SJSA1 (cell line): ENCODE measurements at regions not wholly inside any gene's neighbourhood (a gene's known extent, or its start where the extent isn't known, plus 50 kb on each side); places are given as distances from the start of the nearest gene placed in this dataset.
"Not testable (repeated sequence)": the region's sequence is repeated elsewhere in the genome, so short reads cannot be mapped to it uniquely, and the experiment has no call there.

Experiments used
- DNase-seq, 2 experiments: peaks; one replicate each; pipeline ENCODE4 v3.0.0-alpha.2; 2015 to 2020; ENCODE audit warnings: low spot score in 2 of 2, low read depth in 1 of 2
- H3K27ac ChIP-seq: fragments of 250-450 bp; sonication (Bioruptor Pico); 2 replicates; pipeline ENCODE4 v1.5.1; 2020; ENCODE audit warnings: mild to moderate bottlenecking, moderate library complexity
- H3K27me3 ChIP-seq: fragments of 250-450 bp; sonication (Bioruptor Pico); replicated peaks from 2 replicates; pipeline ENCODE4 v1.5.1; 2020; ENCODE audit warnings: mild to moderate bottlenecking, moderate library complexity
- H3K36me3 ChIP-seq: fragments of 250-450 bp; sonication (Bioruptor Pico); 2 replicates; pipeline ENCODE4 v1.5.1; 2020; ENCODE audit warnings: mild to moderate bottlenecking
- H3K4me1 ChIP-seq: fragments of 250-450 bp; sonication (Bioruptor Pico); replicated peaks from 2 replicates; pipeline ENCODE4 v1.6.1; 2021; ENCODE audit warnings: mild to moderate bottlenecking
- H3K4me3 ChIP-seq: fragments of 250-450 bp; sonication (Bioruptor Pico); 2 replicates; pipeline ENCODE4 v1.5.1; 2020; ENCODE audit warnings: mild to moderate bottlenecking
- H3K9me3 ChIP-seq: fragments of 250-450 bp; sonication (Bioruptor Pico); replicated peaks from 2 replicates; pipeline ENCODE4 v1.5.1; 2020; ENCODE audit warnings: mild to moderate bottlenecking

DNA sequence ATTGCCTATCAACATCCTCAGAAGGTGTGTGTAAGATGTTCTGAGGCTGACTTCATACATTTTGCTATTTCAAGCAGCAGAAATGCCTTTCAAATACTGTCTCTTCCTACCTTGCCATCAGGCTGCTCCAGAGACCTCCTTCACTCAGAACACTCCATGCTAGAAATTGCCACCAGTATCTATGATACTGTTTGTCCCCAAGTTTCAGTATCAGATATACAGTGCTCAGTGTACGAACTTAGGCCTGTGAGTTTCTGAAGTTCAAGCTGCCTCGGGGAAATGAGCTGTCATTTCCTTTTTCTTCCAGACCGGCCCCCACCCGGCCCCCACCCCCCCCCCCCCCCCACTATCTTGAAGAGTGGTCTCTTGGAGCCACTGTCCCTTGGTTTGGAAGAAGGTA, 373.4 kb upstream of the CHRM2 start:
- no peak for DNase-seq
- Histone ChIP-seq H3K27ac (no peak overlapping the region), H3K4me1 (no peaks in the 10 kb centered on the region), H3K27me3 (no peaks in the 10 kb centered on the region), H3K36me3 (no peaks in the 10 kb centered on the region), H3K4me3 (no peak overlapping the region), H3K9me3 (no peaks in the 10 kb centered on the region)

DNA sequence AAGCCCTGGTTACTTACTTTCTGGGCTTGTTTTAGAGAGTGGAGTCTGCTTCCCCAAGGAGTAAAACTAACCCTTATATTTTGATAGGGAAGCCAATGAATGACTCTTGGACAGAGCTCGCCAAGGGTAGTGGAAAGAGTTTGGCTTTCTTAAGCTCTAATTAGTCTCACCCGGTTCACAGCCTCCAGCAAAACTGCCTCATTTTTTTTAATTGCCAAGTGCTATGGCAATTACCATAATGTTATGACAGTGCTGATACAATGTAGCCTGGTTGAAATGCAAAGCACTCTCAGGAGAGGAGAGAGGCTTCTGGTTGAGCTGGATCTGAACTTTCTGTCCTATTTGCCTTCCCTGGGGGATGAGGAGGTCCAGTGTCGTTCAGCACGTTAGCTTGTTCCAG, 376.1 kb upstream of the CHRM2 start:
- Histone ChIP-seq H3K4me3 (no peak overlapping the region), H3K36me3 (no peaks in the 10 kb centered on the region), H3K9me3 (no peaks in the 10 kb centered on the region), H3K27me3 (no peaks in the 10 kb centered on the region), H3K27ac (no peak overlapping the region), H3K4me1 (no peaks in the 10 kb centered on the region)
- no peak for DNase-seq

DNA sequence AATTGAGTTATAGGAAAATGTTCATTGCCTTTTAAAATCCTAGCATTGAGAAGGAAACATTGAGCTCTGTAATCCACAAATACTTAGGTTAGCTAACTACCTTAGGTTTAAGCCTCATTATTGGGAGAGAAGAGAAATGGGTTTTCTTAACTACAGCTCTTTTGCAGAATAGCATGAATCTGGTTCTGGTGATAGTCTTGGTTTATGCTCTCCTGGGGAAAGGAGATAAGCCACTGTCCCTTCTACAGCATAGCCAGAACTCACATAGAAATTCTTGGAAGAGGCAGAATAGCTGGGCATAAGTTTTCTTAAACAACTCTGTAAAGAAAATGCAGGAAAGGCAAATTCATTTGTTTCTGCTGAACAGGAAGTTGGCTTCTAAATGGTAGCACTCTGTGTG, 378.6 kb upstream of the CHRM2 start:
- Histone ChIP-seq H3K27me3 (no peaks in the 10 kb centered on the region), H3K27ac (no peak overlapping the region), H3K36me3 (no peaks in the 10 kb centered on the region), H3K4me3 (no peak overlapping the region), H3K4me1 (no peaks in the 10 kb centered on the region), H3K9me3 (no peaks in the 10 kb centered on the region)
- DNase-seq = no peak

DNA sequence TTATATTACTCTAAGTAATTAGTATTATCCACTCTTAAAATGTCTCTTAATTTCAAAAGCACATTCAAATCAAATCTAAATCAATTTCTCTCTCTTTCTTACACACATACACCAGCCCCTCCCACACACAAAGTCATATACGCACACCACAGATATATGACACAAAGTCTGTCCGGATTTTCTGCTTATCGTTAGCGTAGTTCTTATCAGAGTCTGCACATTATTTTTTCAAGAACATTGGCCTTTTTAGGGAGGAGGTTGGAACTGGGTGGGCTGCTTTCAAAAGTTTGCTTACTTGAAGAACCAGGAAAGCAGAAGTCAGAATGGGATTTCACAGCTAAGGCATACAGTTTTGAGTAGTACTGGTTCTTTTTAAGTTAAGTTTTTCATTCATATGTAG, 387.6 kb upstream of the CHRM2 start:
- Histone ChIP-seq H3K27me3 (no peaks in the 10 kb centered on the region; the same call in 1 of the 2 replicates), H3K9me3 (no peaks in the 10 kb centered on the region), H3K27ac (no peak overlapping the region), H3K36me3 (no peaks in the 10 kb centered on the region), H3K4me3 (no peak overlapping the region), H3K4me1 (no peaks in the 10 kb centered on the region)
- DNase-seq = no peak

DNA sequence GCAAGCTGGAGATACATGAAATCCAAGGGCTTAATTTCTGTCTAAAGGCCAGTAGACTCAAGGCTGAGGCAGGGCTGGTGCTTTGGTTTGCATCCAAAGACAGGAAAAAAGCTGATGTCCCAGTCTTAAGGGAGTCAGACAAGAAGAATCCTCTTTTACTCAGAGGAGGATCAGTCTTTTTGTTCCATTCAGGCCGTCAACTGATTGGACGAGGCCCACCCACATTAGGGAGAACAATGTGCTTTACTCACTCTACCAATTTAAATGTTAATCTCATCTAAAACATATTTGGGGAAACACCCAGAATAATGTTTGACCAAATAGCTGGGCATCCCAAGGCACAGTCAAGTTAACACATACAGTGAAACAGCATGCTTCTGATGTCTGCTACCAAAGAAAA, 388.5 kb upstream of the CHRM2 start:
- Histone ChIP-seq H3K4me1 (no peaks in the 10 kb centered on the region), H3K36me3 (no peaks in the 10 kb centered on the region), H3K4me3 (no peak overlapping the region), H3K27ac (no peak overlapping the region), H3K9me3 (no peaks in the 10 kb centered on the region), H3K27me3 (no peaks in the 10 kb centered on the region; the same call in 1 of the 2 replicates)
- no peak for DNase-seq

DNA sequence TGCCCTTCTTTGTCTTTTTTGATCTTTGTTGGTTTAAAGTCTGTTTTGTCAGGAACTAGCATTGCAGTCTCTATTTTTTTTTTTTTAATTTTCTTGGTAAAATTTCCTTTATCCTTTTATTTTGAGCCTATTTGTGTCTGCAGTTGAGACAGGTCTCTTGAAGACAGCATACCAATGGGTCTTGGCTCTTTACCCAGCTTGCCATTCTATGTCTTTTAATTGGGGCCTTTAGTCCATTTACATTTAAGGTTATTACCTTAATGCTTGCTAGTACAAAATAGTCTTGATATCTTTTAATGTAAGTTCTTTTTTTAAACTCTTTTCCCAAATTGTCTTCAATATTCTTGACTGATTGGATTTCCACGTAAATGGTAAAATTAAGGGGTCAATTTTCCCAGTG, 398.3 kb upstream of the CHRM2 start:
- no peak for DNase-seq
- Histone ChIP-seq H3K4me3 (no peak overlapping the region), H3K9me3 (0 out of 2 replicates have a peak, but pooled peaks cover 3% of the 10 kb centered on the region), H3K27me3 (no peaks in the 10 kb centered on the region), H3K4me1 (no peaks in the 10 kb centered on the region), H3K36me3 (no peaks in the 10 kb centered on the region), H3K27ac (no peak overlapping the region)

DNA sequence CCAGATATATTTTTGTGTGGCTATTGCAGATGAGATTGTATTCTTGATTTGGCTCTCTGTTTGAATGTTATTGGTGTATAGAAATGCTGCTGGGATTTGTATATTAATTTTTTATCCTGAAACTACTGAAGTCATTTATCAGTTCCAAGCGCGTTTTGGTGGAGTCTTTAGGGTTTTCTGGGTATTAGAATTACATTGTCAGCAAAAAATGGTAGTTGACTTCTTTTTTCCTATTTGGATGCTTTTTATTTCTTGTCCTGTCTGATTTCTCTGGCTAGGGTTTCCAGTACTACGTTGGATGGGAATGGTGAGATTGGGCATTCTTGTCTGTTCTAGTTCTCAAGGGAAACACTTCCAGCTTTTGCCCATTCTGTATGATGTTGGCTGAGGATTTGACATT, 415.5 kb upstream of the CHRM2 start:
- DNase-seq = no peak
- H3K27me3 ChIP-seq = no peaks in the 10 kb centered on the region
- H3K4me3 ChIP-seq = no peak overlapping the region
- no peak overlapping the region for H3K27ac ChIP-seq
- no peaks in the 10 kb centered on the region for H3K9me3 ChIP-seq
- H3K36me3 ChIP-seq = no peaks in the 10 kb centered on the region
- H3K4me1 ChIP-seq = no peaks in the 10 kb centered on the region

DNA sequence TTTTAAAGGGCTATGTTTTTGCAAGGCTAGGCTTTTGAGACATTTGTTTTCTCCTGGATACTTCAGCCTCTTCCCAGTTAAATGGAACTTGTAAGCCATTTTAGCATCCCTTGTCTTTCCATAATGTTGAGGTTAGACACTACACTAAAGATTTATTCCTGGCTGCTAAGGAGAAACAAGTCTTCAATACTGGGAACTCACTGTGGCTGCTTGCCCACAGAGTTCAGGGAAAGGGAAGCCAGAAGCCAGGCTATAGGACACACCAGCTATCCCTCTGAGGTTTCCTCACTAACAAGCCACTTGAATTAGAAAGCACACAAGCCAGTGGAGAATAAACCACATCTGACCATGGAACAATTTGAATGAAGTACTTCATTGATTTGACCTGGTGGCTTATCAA, 421.7 kb upstream of the CHRM2 start:
- Histone ChIP-seq H3K4me1 (no peaks in the 10 kb centered on the region), H3K27ac (no peak overlapping the region), H3K36me3 (no peaks in the 10 kb centered on the region), H3K4me3 (no peak overlapping the region), H3K27me3 (0 out of 2 replicates have a peak, but pooled peaks cover 6% of the 10 kb centered on the region), H3K9me3 (no peaks in the 10 kb centered on the region)
- no peak for DNase-seq

DNA sequence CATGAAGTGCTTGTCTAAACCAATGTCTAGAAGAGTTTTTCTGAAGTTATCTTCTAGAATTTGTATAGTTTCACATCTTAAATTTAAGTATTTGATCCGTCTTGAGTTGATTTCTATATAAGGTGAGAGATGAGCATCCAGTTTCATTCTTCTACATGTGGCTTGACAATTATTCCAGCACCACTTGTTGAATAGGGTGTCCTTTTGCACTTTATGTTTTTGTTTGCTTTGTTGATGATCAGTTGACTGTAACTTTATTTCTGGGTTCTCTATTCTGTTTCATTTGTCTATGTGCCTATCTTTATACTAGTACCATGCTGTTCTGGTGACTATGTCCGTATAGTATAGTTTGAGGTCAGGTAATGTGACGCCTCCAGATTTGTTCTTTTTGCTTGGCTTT, 426.6 kb upstream of the CHRM2 start:
- no peaks in the 10 kb centered on the region for H3K4me1 ChIP-seq
- no peak for DNase-seq
- H3K27ac ChIP-seq = no peak overlapping the region
- H3K27me3 ChIP-seq = 0 out of 2 replicates have a peak, but pooled peaks cover 6% of the 10 kb centered on the region
- H3K4me3 ChIP-seq = no peak overlapping the region
- H3K9me3 ChIP-seq = no peaks in the 10 kb centered on the region
- no peaks in the 10 kb centered on the region for H3K36me3 ChIP-seq

DNA sequence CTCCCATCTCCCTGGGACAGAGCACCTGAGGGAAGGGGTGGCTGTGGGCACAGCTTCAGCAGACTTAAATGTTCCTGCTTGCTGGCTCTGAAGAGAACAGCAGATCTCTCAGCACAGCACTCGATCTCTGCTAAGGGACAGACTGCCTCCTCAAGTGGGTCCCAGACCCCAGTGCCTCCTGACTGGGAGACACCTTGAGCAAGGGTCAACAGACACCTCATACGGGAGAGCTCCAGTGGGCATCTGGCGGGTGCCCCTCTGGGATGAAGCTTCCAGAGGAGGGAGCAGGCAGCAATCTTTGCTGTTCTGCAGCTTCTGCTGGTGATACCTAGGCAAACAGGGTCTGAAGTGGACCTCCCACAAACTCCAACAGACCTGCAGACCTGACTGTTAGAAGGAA, 436.7 kb upstream of the CHRM2 start:
- not testable (repeated sequence) for DNase-seq, H3K4me3 ChIP-seq, H3K4me1 ChIP-seq, H3K27ac ChIP-seq, H3K9me3 ChIP-seq, H3K36me3 ChIP-seq, H3K27me3 ChIP-seq

DNA sequence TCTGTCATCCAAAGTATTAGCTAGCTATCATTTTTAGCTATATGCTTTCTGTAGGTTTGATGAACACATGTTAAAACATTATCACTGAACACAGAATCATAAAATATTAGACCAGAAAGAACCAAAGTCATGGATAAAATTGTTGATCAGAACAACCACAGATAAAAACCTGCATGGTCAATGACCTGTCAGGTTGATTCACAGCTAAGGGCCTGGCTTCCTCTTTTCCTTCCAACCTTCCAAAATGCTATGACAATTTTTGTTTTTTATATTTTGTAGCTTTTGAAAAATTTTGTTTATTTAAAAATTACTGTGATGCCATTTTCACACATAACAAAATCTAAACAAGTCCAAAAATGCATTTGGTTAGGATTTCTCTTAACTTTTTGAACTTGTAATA, 444.4 kb upstream of the CHRM2 start:
- no peaks in the 10 kb centered on the region for H3K4me1 ChIP-seq
- H3K4me3 ChIP-seq = no peak overlapping the region
- no peaks in the 10 kb centered on the region for H3K36me3 ChIP-seq
- no peak overlapping the region for H3K27ac ChIP-seq
- H3K27me3 ChIP-seq = no peaks in the 10 kb centered on the region
- DNase-seq = no peak
- H3K9me3 ChIP-seq = no peaks in the 10 kb centered on the region

DNA sequence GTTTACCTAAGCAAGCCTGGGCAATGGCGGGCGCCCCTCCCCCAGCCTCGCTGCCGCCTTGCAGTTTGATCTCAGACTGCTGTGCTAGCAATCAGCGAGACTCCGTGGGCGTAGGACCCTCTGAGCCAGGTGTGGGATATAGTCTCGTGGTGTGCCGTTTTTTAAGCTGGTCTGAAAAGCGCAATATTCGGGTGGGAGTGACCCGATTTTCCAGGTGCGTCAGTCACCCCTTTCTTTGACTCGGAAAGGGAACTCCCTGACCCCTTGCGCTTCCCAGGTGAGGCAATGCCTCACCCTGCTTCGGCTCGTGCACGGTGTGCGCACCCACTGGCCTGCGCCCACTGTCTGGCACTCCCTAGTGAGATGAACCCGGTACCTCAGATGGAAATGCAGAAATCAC, 442.6 kb upstream of the MTPN start:
- H3K4me1 ChIP-seq, H3K27ac ChIP-seq, DNase-seq, H3K27me3 ChIP-seq, H3K36me3 ChIP-seq, H3K4me3 ChIP-seq, H3K9me3 ChIP-seq: not testable (repeated sequence)

DNA sequence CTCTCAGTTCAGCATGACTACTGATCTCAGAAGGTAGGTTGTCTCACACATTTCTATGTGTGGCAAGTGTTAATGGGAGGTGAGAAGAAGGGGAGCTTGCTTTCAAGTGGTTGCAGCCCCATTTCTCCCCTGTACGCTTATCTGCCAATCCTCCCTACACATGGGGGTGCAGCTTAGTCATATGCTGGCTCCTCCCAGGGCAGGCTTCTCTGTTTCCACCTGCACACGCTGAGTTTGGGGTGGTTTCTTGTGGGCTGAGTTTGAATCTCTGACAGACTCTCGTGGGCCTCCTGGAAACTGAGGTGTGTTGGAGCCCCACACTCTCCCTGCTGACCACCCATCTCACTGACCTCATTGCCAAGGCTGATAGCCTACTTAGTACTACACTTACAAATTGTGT, 435.8 kb upstream of the MTPN start:
- no peaks in the 10 kb centered on the region for H3K27me3 ChIP-seq
- DNase-seq = no peak
- H3K4me1 ChIP-seq = no peaks in the 10 kb centered on the region
- H3K4me3 ChIP-seq = no peak overlapping the region
- no peak overlapping the region for H3K27ac ChIP-seq
- no peaks in the 10 kb centered on the region for H3K36me3 ChIP-seq
- H3K9me3 ChIP-seq = no peaks in the 10 kb centered on the region

DNA sequence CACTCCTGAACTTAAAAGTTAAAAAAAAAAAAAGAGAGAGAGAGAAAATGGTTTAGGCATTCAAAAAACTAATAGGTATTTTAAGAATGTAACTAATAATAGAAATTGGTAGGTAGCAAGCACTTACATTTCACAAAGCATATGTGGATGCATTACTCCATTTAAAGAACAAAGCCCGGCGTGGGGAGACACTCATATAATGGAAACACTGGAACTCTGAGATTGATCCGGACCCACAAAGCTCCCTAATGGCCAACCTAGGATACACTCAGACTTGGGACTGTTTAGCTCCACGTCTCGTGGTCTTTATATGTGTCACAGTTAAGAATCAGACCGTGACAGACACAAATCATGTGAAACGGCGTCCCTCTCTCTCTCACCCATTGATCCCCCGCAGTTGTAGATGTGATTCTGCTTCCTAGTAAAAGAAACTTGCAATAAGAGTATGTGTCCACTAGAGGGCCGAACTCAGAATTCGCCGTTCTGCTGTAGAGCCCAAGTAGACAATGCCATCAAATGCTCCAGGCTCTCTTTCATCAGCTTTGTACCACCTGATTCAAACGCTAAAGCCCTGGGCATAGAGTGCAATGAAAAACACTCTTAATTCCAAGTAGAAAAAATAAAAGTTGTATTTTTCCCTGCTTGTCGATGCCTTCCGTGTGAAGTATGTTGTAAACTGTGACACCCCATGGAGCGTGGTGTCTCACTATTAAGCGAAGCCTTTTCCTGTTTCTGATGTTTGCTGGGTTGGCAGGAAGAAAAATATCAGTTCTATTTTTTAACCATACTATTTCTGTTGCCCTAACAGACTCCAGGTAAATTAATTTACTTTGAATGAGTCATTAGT, 429.0 kb upstream of the MTPN start:
- no peaks in the 10 kb centered on the region for H3K36me3 ChIP-seq
- H3K27me3 ChIP-seq = no peaks in the 10 kb centered on the region
- H3K4me1 ChIP-seq = no peaks in the 10 kb centered on the region
- H3K4me3 ChIP-seq = no peak overlapping the region
- H3K9me3 ChIP-seq = no peaks in the 10 kb centered on the region
- H3K27ac ChIP-seq = no peak overlapping the region
- peak in 1 of 2 experiments; percentile 33 for DNase-seq

DNA sequence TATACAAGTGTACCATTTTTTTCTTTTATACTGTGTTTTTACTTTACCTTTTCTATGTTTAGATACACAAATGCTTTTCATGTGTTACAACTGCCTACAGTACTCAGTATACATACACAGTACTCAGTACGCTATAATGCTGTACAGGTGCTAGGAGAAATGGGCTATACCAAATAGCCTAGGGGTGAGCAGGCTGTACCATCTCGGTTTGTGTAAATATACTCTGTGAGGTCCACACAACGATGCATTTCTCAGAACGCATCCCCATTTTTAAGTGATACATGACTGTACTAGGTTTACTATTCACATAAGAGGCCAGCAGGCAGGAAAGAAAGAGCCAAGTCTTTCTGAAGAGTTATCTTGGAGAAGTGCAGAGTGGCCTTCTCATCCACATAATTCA, 426.4 kb upstream of the MTPN start:
- Histone ChIP-seq H3K4me3 (no peak overlapping the region), H3K36me3 (no peaks in the 10 kb centered on the region), H3K27ac (no peak overlapping the region), H3K27me3 (no peaks in the 10 kb centered on the region; the same call in 1 of the 2 replicates), H3K4me1 (no peaks in the 10 kb centered on the region), H3K9me3 (no peaks in the 10 kb centered on the region)
- DNase-seq = no peak
